Mesothelial cell of epicardium (in vitro differentiated cells): ENCODE measurements at regions not wholly inside any gene's neighbourhood (a gene's known extent, or its start where the extent isn't known, plus 50 kb on each side); places are given as distances from the start of the nearest gene placed in this dataset.

Source experiments
- DNase-seq, 2 experiments: peaks; one replicate each; pipeline ENCODE4 v3.0.0; 2021; ENCODE audit warnings: low spot score in 2 of 2; ENCODE audit not compliant: unreplicated experiment in 2 of 2
- H3K27ac Mint-ChIP-seq: 2 replicates; pipeline ENCODE4 v1.8.0; 2021; ENCODE audit warnings: mixed read lengths
- H3K27me3 Mint-ChIP-seq: 2 replicates; pipeline ENCODE4 v1.8.0; 2021; ENCODE audit warnings: low read depth, mixed read lengths
- H3K36me3 Mint-ChIP-seq: 2 replicates; pipeline ENCODE4 v1.8.0; 2021; ENCODE audit warnings: mixed read lengths
- H3K4me1 Mint-ChIP-seq: 2 replicates; pipeline ENCODE4 v1.8.0; 2021; ENCODE audit warnings: mixed read lengths
- H3K4me3 Mint-ChIP-seq: 2 replicates; pipeline ENCODE4 v1.8.0; 2021; ENCODE audit warnings: mild to moderate bottlenecking, moderate library complexity, mixed read lengths
- H3K9me3 Mint-ChIP-seq: 2 replicates; pipeline ENCODE4 v1.8.0; 2021; ENCODE audit warnings: mixed read lengths
- TF ChIP-seq, protein P1 (sequence below): fragments of 200-600 bp; sonication (generic); IDR thresholded peaks from one replicate; pipeline ENCODE4 v1.5.0; 2021; ENCODE audit warnings: antibody characterized with exemption; ENCODE audit not compliant: unreplicated experiment

- no peaks in the 10 kb centered on the region for H3K9me3 Mint-ChIP-seq
- no peak overlapping the region for H3K4me3 Mint-ChIP-seq
- no peak overlapping the region for H3K27ac Mint-ChIP-seq
- DNase-seq = no peak
- no peaks in the 10 kb centered on the region for H3K27me3 Mint-ChIP-seq
- H3K36me3 Mint-ChIP-seq = no peaks in the 10 kb centered on the region
- H3K4me1 Mint-ChIP-seq = peaks cover 6% of the 10 kb centered on the region
- TF ChIP-seq, protein P1, sequence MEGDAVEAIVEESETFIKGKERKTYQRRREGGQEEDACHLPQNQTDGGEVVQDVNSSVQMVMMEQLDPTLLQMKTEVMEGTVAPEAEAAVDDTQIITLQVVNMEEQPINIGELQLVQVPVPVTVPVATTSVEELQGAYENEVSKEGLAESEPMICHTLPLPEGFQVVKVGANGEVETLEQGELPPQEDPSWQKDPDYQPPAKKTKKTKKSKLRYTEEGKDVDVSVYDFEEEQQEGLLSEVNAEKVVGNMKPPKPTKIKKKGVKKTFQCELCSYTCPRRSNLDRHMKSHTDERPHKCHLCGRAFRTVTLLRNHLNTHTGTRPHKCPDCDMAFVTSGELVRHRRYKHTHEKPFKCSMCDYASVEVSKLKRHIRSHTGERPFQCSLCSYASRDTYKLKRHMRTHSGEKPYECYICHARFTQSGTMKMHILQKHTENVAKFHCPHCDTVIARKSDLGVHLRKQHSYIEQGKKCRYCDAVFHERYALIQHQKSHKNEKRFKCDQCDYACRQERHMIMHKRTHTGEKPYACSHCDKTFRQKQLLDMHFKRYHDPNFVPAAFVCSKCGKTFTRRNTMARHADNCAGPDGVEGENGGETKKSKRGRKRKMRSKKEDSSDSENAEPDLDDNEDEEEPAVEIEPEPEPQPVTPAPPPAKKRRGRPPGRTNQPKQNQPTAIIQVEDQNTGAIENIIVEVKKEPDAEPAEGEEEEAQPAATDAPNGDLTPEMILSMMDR = no peak
Observed at GRCh38 chr5:36370073-36370472, 68.4 kb upstream of the RANBP3L start.

GRCh38 chr5:36371366-36371765 lies 69.7 kb upstream of the RANBP3L start:
- Mint-ChIP-seq H3K4me1 (peaks cover 6% of the 10 kb centered on the region), H3K27me3 (no peaks in the 10 kb centered on the region), H3K36me3 (no peaks in the 10 kb centered on the region), H3K27ac (no peak overlapping the region), H3K9me3 (no peaks in the 10 kb centered on the region), H3K4me3 (no peak overlapping the region)
- no peak for DNase-seq
- TF ChIP-seq, protein P1 = no peak

DNA sequence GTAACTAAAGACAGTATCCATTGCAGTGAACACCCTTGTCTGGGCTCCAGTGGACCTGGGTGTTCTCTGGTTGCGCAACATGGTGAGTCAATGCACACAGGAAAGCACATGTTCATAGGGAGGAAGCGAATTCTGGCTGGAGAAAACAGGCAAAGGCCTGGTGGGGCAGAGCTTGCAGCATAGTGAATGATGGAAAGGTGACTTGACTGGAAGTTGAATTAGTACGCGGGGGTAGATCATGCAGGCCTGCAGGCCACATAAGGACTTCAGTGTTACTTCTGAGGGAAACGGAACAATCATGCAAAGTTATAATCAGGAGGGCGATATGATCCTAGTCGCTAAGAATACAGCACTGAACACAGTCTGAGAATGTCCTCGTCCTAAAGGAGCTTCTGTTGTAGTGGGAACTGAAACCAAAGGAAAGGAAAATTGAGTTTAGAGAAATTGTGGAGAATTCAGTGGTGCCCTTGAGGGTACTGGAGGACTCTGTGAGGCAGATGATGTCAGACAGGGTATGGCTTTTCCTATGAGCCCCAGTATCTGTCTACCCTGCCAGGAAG lies 71.9 kb upstream of the RANBP3L start:
- no peaks in the 10 kb centered on the region for H3K27me3 Mint-ChIP-seq
- TF ChIP-seq, protein P1 = no peak
- no peaks in the 10 kb centered on the region for H3K36me3 Mint-ChIP-seq
- no peak for DNase-seq
- no peak overlapping the region for H3K27ac Mint-ChIP-seq
- no peak overlapping the region for H3K4me3 Mint-ChIP-seq
- H3K4me1 Mint-ChIP-seq = no peaks in the 10 kb centered on the region
- no peaks in the 10 kb centered on the region for H3K9me3 Mint-ChIP-seq

DNA sequence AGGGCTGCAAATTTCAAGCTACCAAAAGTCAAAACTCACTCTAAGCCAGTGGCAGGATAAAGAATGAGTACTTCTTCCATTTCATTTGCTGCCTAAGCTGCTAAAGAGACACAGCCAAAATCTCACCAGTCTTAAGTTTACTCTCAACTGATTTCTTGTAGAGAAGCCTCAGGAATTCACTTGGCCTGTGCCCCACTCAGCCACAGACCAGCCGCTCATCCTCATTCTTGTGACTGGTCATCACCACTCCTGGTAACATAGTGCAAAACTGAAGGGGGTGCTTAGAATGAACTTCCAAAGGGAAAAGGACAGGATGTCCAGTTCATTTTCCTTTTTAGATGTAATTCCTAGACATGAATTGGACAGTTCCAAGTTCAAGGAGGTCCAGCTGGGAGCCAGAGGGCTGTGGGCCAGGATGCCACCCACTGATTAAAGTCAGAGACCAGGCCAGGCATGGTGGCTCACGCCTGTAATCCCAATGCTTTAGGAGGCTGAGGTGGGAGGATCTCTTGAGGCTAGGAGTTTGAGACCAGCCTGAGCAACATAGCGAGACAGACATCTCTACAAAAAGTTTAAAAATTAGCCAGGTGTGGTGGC lies 72.7 kb upstream of the RANBP3L start:
- Mint-ChIP-seq H3K27ac (no peak overlapping the region), H3K27me3 (no peaks in the 10 kb centered on the region)
- no peak for DNase-seq

GRCh38 chr5:36377192-36377591 lies 75.5 kb upstream of the RANBP3L start:
- TF ChIP-seq, protein P1 = no peak
- no peaks in the 10 kb centered on the region for H3K9me3 Mint-ChIP-seq

More for the DNA sequence above, 72.7 kb upstream of the RANBP3L start:
- Mint-ChIP-seq H3K9me3 (no peaks in the 10 kb centered on the region), H3K36me3 (no peaks in the 10 kb centered on the region), H3K4me3 (no peak overlapping the region), H3K4me1 (no peaks in the 10 kb centered on the region)
- TF ChIP-seq, protein P1 = no peak

More at GRCh38 chr5:36377192-36377591, 75.5 kb upstream of the RANBP3L start:
- H3K27me3 Mint-ChIP-seq = peaks cover 5% of the 10 kb centered on the region
- no peak overlapping the region for H3K27ac Mint-ChIP-seq
- no peaks in the 10 kb centered on the region for H3K4me1 Mint-ChIP-seq
- no peak for DNase-seq
- H3K36me3 Mint-ChIP-seq = no peaks in the 10 kb centered on the region
- no peak overlapping the region for H3K4me3 Mint-ChIP-seq
